HL-60 (cell line): ENCODE measurements at regions not wholly inside any gene's neighbourhood (a gene's known extent, or its start where the extent isn't known, plus 50 kb on each side); places are given as distances from the start of the nearest gene placed in this dataset.

ENCODE experiments used
- POLR2AphosphoS5 ChIP-seq: IDR thresholded peaks from 2 replicates; pipeline ENCODE4 v1.6.1; 2012; ENCODE audit warnings: low read depth
- SPI1 ChIP-seq: IDR thresholded peaks from 2 replicates; pipeline ENCODE4 v1.6.1; 2012; ENCODE audit warnings: low read depth, mild to moderate bottlenecking, borderline replicate concordance
- TF ChIP-seq, protein P1 (sequence below): IDR thresholded peaks from one replicate; pipeline ENCODE4 v1.5.1; 2011; ENCODE audit warnings: low read length, control low read depth, inconsistent platforms; ENCODE audit not compliant: insufficient read depth
- TF ChIP-seq, protein P2 (sequence below): IDR thresholded peaks from 2 replicates; pipeline ENCODE4 v1.6.1; 2012; ENCODE audit warnings: low read depth; ENCODE audit not compliant: insufficient replicate concordance

DNA sequence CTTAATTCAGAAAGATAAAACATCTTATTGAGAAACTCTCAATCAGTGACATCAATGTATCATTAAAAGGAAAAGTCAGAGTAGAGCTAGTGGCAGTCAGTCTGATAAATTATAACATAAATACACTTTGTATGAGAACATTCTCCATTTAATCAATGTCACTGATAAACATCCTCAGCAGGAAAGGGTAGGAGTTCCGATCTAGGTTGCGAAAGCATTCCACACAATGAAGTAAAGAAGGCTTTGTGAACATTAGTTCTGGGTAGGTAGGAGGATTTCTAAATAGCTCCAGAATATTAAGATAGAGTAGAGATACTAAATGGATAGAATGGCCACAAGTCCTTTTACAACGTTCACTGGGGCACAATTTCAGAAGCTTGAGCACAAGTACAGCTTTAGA is 179.7 kb upstream of the MALRD1 start:
- TF ChIP-seq, protein P1, sequence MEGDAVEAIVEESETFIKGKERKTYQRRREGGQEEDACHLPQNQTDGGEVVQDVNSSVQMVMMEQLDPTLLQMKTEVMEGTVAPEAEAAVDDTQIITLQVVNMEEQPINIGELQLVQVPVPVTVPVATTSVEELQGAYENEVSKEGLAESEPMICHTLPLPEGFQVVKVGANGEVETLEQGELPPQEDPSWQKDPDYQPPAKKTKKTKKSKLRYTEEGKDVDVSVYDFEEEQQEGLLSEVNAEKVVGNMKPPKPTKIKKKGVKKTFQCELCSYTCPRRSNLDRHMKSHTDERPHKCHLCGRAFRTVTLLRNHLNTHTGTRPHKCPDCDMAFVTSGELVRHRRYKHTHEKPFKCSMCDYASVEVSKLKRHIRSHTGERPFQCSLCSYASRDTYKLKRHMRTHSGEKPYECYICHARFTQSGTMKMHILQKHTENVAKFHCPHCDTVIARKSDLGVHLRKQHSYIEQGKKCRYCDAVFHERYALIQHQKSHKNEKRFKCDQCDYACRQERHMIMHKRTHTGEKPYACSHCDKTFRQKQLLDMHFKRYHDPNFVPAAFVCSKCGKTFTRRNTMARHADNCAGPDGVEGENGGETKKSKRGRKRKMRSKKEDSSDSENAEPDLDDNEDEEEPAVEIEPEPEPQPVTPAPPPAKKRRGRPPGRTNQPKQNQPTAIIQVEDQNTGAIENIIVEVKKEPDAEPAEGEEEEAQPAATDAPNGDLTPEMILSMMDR = no peak
- TF ChIP-seq POLR2AphosphoS5 (no peak), SPI1 (no peak)
- TF ChIP-seq, protein P2, sequence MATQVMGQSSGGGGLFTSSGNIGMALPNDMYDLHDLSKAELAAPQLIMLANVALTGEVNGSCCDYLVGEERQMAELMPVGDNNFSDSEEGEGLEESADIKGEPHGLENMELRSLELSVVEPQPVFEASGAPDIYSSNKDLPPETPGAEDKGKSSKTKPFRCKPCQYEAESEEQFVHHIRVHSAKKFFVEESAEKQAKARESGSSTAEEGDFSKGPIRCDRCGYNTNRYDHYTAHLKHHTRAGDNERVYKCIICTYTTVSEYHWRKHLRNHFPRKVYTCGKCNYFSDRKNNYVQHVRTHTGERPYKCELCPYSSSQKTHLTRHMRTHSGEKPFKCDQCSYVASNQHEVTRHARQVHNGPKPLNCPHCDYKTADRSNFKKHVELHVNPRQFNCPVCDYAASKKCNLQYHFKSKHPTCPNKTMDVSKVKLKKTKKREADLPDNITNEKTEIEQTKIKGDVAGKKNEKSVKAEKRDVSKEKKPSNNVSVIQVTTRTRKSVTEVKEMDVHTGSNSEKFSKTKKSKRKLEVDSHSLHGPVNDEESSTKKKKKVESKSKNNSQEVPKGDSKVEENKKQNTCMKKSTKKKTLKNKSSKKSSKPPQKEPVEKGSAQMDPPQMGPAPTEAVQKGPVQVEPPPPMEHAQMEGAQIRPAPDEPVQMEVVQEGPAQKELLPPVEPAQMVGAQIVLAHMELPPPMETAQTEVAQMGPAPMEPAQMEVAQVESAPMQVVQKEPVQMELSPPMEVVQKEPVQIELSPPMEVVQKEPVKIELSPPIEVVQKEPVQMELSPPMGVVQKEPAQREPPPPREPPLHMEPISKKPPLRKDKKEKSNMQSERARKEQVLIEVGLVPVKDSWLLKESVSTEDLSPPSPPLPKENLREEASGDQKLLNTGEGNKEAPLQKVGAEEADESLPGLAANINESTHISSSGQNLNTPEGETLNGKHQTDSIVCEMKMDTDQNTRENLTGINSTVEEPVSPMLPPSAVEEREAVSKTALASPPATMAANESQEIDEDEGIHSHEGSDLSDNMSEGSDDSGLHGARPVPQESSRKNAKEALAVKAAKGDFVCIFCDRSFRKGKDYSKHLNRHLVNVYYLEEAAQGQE = no peak
